Activated CD4-positive, alpha-beta T cell treated with anti-CD3 and anti-CD28 coated beads, Interleukin-2, amount 50 U/mL, for 24 hours (primary cell): ENCODE measurements at regions not wholly inside any gene's neighbourhood (a gene's known extent, or its start where the extent isn't known, plus 50 kb on each side); places are given as distances from the start of the nearest gene placed in this dataset.
"Not testable (repeated sequence)": the region's sequence is repeated elsewhere in the genome, so short reads cannot be mapped to it uniquely, and the experiment has no call there.

Experiments
- DNase-seq, 2 donors: peaks; one replicate each; pipeline ENCODE4 v3.0.0-alpha.2; 2020; ENCODE audit warnings: low read depth in 1 of 2, low spot score in 1 of 2

- DNase-seq = no peak
Measured at GRCh38 chr12:85424581-85425348, 144.7 kb downstream of the ALX1 start.

DNA sequence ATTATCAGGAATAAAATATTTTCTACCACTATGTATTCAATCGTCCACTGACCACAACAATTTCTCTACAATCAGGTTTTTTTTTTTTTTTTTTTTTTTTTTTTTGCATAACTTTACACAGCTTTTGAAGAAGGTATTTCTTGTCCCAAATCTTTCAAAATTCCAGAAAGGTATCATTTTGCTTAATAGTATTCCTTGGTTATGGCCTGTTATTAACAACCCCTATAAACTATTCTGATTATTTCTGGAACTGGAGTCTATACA lies 145.3 kb downstream of the ALX1 start:
- no peak for DNase-seq

DNA sequence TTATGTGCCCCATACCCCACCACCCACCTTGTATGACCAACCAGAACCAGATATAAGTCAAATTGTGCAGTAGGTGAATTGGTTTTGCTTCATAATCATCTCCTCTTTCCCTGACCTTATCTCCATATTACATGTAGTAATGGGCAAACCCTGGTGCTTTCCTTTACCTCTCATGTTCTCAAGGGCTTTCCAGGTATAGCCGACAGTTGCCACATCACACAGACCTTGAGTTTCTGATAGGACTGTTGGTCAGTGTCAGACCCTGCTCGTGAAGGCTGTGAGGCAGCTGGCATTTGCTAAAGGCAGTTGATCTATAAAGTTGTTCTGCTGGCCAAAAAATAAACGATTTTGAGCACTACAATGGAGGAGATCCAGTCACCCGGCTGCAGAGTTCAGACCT lies 145.9 kb downstream of the ALX1 start:
- no peak for DNase-seq

DNA sequence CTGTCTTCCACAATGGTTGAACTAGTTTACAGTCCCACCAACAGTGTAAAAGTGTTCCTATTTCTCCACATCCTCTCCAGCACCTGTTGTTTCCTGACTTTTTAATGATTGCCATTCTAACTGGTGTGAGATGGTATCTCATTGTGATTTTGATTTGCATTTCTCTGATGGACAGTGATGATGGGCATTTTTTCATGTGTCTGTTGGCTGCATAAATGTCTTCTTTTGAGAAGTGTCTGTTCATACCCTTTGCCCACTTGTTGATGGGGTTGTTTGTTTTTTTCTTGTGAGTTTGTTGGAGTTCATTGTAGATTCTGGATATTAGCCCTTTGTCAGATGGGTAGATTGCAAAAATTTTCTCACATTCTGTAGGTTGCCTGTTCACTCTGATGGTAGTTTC lies 153.1 kb downstream of the ALX1 start:
- DNase-seq = not testable (repeated sequence)

DNA sequence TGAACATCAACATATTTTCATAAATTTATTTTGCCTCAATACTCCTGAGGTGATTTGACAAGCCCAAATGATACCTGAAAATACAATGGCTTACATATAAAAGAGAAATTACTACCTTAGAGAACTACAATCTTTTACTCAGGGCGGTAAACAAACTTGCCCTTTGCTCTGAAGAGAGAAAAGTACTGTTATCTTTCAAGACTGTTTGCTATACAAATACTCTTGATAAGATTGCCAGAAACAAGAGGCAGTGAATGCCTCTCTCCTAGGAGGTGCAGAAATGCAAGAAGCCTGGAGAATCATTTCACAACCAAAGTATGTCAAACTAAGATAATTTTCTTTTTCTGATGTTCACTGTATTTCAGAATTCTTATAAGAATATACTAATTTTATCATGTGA lies 160.3 kb downstream of the ALX1 start:
- no peak for DNase-seq

DNA sequence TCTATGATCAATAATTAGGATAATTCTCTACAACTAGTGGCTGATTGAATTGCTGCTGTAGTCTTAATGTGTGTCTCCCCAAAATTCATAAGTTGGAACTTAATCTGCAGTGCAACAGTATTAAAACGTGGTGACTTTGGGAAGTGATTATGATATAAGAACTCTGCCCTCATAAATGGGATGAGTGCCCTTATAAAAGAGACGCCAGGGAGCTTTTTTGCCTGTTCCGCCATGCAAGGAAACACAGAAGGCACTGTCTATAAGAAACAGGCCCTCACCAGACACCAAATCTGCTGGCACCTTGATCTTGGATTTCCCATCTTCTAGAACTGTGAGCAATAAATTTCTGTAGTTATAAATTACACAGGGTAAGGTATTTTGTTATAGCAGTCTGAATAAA lies 161.0 kb downstream of the ALX1 start:
- DNase-seq = no peak

GRCh38 chr12:85441741-85442140 lies 161.7 kb downstream of the ALX1 start:
- no peak for DNase-seq

DNA sequence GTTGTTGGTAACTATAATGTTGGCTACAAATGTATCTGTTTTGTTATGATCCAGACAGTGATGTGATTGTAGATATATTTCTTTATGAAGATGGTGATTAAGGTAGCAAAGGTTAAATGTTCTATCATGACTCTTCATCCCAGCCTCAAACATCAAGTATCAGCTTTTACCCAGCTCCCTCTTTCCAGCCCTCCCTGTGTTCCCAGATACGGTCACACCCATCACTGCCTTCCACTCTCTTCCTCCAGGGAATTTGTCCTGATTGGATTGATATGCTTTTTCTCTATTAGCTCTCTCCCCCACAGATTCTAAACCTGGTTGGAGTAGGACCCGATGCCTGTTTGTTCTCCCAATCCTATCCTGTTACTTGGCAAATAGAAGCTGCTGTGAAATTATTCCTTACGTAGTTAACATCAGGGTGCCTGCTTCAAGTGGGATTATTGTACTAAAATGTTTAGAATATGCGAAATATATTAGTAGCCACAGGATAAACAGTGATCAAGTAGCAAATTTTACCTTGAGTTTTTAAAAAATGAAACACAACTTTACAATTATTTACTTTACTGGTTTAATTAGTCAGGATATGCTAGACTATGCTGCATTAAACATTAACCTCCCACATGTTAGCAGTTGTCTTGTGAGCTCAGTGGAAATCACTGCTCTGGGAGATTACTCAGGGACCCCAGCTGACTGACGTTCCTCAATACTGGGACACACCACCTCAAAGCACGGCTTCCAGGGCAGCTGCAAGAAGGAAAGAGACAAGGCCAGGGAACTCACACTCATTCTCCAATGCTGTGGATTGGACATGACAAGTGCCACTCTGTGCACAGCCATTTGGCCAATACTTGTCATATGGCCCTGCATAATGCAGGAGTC lies 165.3 kb downstream of the ALX1 start:
- DNase-seq = no peak

- no peak for DNase-seq
Measured at GRCh38 chr12:85448031-85448430, 168.0 kb downstream of the ALX1 start.

GRCh38 chr12:85448548-85449139 lies 168.6 kb downstream of the ALX1 start:
- DNase-seq = no peak

DNA sequence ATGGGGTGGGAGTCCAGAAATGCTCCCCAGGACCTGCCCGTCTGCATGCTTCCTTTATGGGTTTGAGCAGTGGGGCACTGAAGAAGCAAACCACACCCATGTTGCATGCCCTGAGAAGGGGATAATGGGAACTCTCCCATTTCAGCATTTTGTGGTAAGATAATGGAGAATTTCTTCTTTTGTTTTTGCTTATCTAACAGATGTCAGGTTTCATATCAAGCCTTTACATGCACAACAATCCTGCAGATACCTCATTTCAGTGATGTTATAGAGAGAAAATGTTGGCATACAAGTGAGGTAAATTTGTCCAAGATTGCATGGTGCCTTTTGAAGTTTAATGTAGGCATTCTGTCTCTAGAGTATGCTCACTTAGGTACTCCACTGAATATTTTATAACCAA lies 177.0 kb downstream of the ALX1 start:
- DNase-seq = no peak

DNA sequence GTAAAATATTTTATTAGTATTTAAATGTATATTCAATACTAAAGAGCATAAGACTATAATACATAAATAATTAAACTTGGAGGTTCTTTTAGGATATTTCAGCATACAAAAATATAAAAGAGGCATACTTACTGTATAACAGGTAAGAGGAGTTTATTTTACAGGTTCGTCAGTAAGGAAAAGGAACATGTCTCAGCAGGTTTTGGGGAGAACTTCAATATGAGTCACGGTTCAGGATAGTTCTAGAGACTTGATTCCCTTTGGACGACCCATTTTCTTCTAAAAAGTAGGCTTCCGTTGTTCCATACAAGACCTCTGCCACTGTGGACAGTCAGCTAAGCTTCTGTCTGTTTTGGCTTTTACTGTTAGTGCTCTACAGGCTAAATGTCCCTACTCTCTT lies 181.1 kb downstream of the ALX1 start:
- no peak for DNase-seq

- no peak for DNase-seq
Measured at GRCh38 chr12:85462888-85463287, 182.9 kb downstream of the ALX1 start.

GRCh38 chr12:85466890-85467289 lies 186.9 kb downstream of the ALX1 start:
- no peak for DNase-seq

DNA sequence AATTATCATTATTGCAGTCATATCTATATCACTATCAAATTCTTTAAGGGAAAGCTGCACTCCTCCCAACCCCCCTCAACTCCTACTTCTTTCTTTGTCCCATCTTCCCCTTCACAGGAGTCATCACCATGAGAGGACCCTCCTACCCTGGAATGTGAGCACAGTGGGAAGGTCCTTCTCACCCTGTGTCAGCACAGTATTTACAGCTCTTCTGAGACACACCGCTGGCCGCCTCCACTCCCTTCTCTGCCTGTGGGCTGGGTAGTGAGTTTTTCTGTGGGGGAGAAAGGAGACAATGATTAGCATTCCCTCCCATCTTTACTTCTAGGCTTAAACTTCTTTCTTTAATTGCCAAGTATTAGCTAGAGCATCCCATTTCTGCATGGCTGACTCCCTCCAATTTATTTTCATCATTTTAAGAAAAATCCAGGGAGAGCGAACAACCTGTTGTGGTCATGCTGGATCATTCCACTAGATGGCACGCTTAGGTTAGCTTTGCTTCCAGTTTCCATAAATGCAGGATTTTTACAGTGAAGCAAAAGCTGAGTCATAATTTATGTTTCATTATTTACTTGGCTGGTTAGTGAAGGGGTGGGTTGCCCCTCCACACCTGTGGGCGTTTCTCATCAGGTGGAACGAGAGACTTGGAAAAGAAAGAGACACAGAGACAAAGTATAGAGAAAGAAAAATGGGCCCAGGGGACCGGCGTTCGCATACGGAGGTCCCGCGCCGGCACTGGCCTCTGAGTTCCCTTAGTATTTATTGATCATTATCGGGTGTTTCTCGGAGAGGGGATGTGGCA lies 188.5 kb downstream of the ALX1 start:
- peak in 1 of 2 donors; percentile 11 for DNase-seq

DNA sequence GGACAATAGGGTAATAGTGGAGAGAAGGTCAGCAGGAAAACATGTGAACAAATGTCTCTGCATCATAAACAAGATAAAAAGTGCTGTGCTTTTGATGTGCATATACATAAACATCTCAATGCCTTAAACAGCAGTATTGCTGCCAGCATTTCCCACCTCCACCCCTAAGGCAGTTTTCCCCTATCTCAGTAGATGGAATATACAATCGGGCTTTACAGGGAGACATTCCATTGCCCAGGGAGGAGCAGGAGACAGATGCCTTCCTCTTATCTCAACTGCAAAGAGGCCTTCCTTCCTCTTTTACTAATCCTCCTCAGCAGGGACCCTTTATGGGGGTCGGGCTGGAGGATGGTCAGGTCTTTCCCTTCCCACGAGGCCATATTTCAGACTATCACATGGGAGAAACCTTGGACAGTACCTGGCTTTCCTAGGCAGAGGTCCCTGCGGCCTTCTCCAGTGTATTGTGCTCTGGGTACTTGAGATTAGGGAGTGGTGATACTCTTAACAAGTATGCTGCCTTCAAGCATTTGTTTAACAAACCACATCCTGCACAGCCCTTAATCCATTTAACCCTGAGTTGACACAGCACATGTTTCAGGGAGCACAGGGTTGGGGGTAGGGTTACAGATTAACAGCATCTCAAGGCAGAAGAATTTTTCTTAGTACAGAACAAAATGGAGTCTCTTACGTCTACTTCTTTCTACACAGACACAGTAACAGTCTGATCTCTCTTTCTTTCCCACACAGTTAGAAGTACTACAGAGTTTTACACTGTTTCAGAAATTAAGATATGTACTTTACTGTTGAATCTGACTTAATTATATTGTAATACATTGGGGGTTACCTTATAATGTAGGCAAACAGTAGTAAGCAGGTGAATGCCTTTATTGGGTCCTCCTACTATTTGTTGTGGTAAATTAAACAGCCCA lies 189.4 kb downstream of the ALX1 start:
- not testable (repeated sequence) for DNase-seq

DNA sequence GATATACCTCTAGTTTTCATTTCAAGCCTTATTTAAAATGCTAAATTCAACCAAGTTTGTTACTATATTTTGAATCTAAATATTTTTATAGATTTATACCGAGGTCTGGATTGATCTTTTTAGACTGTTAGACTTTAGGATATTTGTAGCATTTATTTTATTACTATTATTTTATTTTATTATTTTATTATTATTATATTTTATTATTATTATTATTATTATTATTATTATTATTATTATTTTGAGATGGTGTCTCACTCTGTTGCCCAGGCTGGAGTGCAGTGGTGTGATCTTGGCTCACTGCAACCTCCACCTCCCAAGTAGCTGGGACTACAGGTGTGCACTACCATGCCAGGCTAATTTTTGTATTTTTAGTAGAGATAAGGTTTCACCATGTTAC lies 195.3 kb downstream of the ALX1 start:
- not testable (repeated sequence) for DNase-seq

DNA sequence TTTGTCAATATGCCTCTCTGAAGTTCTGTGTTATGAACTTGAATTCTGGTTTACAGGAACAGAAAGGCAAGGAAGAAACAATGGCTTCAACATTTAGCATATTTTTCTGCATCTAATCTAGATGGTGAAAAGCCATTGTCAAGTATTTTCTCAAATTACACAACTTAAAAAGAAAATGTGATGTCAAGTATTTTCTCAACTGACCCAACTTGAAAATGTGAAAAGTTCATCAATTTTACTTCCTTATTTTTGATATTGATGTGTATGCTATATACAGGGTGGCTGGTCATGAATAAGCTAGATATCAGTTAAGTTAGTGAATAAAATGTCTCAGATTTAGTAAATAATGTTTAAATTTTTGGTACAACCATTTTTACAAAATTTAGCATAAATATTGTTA lies 196.7 kb downstream of the ALX1 start:
- DNase-seq = no peak

- no peak for DNase-seq
Measured at GRCh38 chr12:85484387-85484786, 204.4 kb downstream of the ALX1 start.

GRCh38 chr12:85489194-85489593 lies 209.2 kb downstream of the ALX1 start:
- no peak for DNase-seq
